Spleen (tissue), 7 donors: ENCODE measurements at regions not wholly inside any gene's neighbourhood (a gene's known extent, or its start where the extent isn't known, plus 50 kb on each side); places are given as distances from the start of the nearest gene placed in this dataset.

Experiments used
- CTCF ChIP-seq, 11 experiments: fragments of 200-600 bp in 7 of 11; fragments of 450-650 bp in 4 of 11; sonication (generic) in 4 of 11; IDR thresholded peaks in 8 of 11; conservative IDR thresholded peaks in 3 of 11; 1 replicate in 7 of 11; 2 replicates in 4 of 11; pipeline versions ENCODE4 v1.4.0 to v1.8.0; 2016 to 2021; ENCODE audit warnings: antibody characterized with exemption in 11 of 11, inconsistent platforms in 4 of 11, mild to moderate bottlenecking in 1 of 11
- POLR2A ChIP-seq, 3 donors: fragments of 450-650 bp; IDR thresholded peaks; one replicate each; pipeline ENCODE4 v1.5.1; 2017; ENCODE audit warnings: antibody characterized with exemption in 3 of 3, mild to moderate bottlenecking in 1 of 3
- POLR2AphosphoS5 ChIP-seq, 3 donors: sonication (generic); formaldehyde crosslinking; IDR thresholded peaks; one replicate each; pipeline ENCODE4 v1.5.1; 2017; ENCODE audit warnings: antibody characterized with exemption in 3 of 3
- donor health status: DM: no; HTN: no; CAD: no; lungs with moderate emphysema.
- donor health status: DM: no; HTN: no; CAD: no.
- donor health status: DM: no; HTN: no; CAD: no.

GRCh38 chr1:218078916-218079315 is 206.2 kb upstream of the RRP15 start:
- TF ChIP-seq POLR2AphosphoS5 (IDR thresholded peaks at IDR 0.05) (no peak), POLR2A (IDR thresholded peaks at IDR 0.05) (no peak), CTCF (IDR thresholded peaks at IDR 0.05 in 8 of 11, conservative IDR thresholded peaks at IDR 0.05 in 3 of 11) (no peak)
